ENCODE measurements at regions not wholly inside any gene's neighbourhood (a gene's known extent, or its start where the extent isn't known, plus 50 kb on each side); places are given as distances from the start of the nearest gene placed in this dataset.

DNA sequence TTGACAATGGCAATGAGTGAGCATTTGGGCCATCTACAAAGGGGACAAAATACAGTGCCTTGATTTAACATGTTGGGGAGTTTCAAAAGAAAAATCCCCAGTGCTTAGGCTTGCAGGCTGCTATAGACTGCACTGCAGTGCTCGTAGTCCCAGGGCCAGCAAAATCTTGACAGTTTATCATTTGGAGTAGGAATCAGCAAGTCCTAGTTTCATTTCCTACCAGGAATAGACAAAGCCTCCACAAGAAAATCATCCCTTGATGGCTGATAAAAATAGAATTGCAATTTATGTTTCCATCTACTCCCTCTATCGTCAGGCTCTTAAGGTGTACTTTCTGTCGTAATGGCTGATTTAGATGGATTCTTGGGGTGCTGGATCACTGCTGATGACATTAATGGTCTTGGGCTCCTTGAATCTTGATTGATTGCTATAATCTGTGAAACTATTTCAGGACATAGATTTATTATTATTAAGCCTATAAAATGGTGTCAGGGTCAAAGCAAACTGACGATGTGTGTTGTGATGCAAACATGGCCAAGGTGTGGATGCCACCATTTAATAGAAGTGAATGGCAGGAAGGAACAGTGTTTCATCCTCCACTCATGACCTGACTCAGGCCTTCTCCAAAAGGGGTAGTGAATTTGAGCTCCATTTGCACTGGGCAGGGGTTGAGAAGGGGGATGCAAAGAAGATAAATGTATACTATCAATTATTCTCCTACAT, 171.7 kb downstream of the PIK3R1 start:
- H3K27ac ChIP-seq, result no peak overlapping the region
- no peaks in the 10 kb centered on the region for H3K4me1 ChIP-seq
- TF ChIP-seq POLR2A (IDR thresholded peaks at IDR 0.05) (no peak), CTCF (IDR thresholded peaks at IDR 0.05) (no peak)
- H3K27me3 ChIP-seq, result no peaks in the 10 kb centered on the region
- ATAC-seq (no peak), DNase-seq (no peak)
- no peaks in the 10 kb centered on the region for H3K36me3 ChIP-seq (replicated peaks in 1 of 2; ENCODE audit: insufficient read depth in 1 of 2, low read depth in 2 of 2)
- 94 to 95% methylated on average over 4 of the region's 4 CpGs for WGBS, 2 donors
- intact Hi-C loops (cut with DNase I), result no loop called here
- no peaks in the 10 kb centered on the region for H3K9me3 ChIP-seq
- no peak overlapping the region for H3K4me3 ChIP-seq

- no peaks in the 10 kb centered on the region for H3K4me1 ChIP-seq
- intact Hi-C loops (cut with DNase I), result no loop called here
- DNase-seq (no peak), ATAC-seq (no peak)
- H3K9me3 ChIP-seq, result no peaks in the 10 kb centered on the region
- H3K4me3 ChIP-seq, result no peak overlapping the region
- WGBS, 2 donors, result 60 to 71% methylated on average over 3 of the region's 3 CpGs
- H3K27me3 ChIP-seq, result no peaks in the 10 kb centered on the region
- TF ChIP-seq POLR2A (IDR thresholded peaks at IDR 0.05) (no peak), CTCF (IDR thresholded peaks at IDR 0.05) (no peak)
- no peak overlapping the region for H3K27ac ChIP-seq
- no peaks in the 10 kb centered on the region for H3K36me3 ChIP-seq (replicated peaks in 1 of 2; ENCODE audit: insufficient read depth in 1 of 2, low read depth in 2 of 2)
Measured at GRCh38 chr5:68389618-68390017, 174.1 kb downstream of the PIK3R1 start.

DNA sequence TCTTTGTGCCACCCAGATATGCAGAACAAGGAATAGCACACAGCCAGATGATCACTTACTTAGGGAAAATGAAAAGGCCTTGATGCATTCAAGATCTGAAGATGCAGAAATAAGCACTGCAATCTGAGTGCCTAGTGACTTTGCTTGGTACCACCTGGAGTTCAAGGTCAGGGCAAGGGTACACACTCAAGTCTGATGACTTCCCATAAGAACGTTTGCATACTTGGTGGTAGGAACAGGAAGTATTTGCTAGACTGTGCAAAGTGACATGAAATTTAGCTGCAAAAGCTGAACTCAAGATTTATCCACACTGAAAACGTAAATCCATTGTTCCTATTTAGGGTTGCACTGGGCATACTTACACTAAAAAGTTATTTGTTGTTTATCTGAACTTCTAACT, 177.1 kb downstream of the PIK3R1 start:
- 32 to 43% methylated on average over 2 of the region's 2 CpGs for WGBS, 2 donors
- H3K4me1 ChIP-seq, result peaks cover 19% of the 10 kb centered on the region
- no peaks in the 10 kb centered on the region for H3K9me3 ChIP-seq
- DNase-seq (no peak), ATAC-seq (no peak)
- H3K27me3 ChIP-seq, result no peaks in the 10 kb centered on the region
- intact Hi-C loops (cut with DNase I), result no loop called here
- TF ChIP-seq POLR2A (IDR thresholded peaks at IDR 0.05) (no peak), CTCF (IDR thresholded peaks at IDR 0.05) (no peak)
- no peaks in the 10 kb centered on the region for H3K36me3 ChIP-seq (replicated peaks in 1 of 2; ENCODE audit: insufficient read depth in 1 of 2, low read depth in 2 of 2)
- H3K4me3 ChIP-seq, result no peak overlapping the region
- H3K27ac ChIP-seq, result no peak overlapping the region

DNA sequence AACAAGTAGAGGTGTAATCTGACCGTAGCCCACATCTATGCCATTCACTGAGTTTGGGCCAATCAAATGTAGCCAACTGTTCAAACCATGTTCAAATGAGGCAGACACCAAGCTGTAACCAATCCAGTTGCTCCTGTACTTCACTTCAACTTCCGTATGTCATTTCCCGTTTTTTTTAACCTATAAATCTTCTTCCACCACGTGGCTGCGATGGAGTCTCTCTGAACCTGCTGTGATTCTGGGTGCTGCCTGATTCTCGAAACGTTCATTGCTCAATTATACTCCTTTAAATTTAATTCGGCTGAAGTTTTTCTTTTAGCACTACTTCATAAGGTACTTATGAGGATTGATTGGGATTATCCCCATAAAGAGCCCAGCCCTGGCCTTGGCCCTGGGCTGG, 179.7 kb downstream of the PIK3R1 start:
- Histone ChIP-seq H3K36me3 (replicated peaks in 1 of 2; ENCODE audit: insufficient read depth in 1 of 2, low read depth in 2 of 2) (no peaks in the 10 kb centered on the region), H3K27ac (peak overlapping the region; percentile 34 to 78 (median 71)), H3K4me3 (no peak overlapping the region), H3K9me3 (no peaks in the 10 kb centered on the region), H3K4me1 (peaks cover 19% of the 10 kb centered on the region), H3K27me3 (no peaks in the 10 kb centered on the region)
- DNase-seq (no peak), ATAC-seq (no peak)
- TF ChIP-seq CTCF (IDR thresholded peaks at IDR 0.05), result no peak
- intact Hi-C loops (cut with DNase I), result no loop called here
- WGBS, 2 donors, result 91 to 94% methylated on average over 8 of the region's 8 CpGs

- H3K27ac ChIP-seq, result peak overlapping the region; percentile 34 to 78 (median 71)
- H3K27me3 ChIP-seq, result no peaks in the 10 kb centered on the region
- H3K36me3 ChIP-seq (replicated peaks in 1 of 2; ENCODE audit: insufficient read depth in 1 of 2, low read depth in 2 of 2), result no peaks in the 10 kb centered on the region
- H3K4me1 ChIP-seq, result peaks cover 19% of the 10 kb centered on the region
- DNase-seq (peak; percentile 25 to 75 (median 48)), ATAC-seq (peak; percentile 85)
- no peak for TF ChIP-seq CTCF (IDR thresholded peaks at IDR 0.05)
- TF ChIP-seq POLR2A (IDR thresholded peaks at IDR 0.05), result no peak
- intact Hi-C loops (cut with DNase I), result no loop called here
- no peaks in the 10 kb centered on the region for H3K9me3 ChIP-seq
- H3K4me3 ChIP-seq, result no peak overlapping the region
- WGBS, 2 donors, result 24 to 36% methylated on average over 2 of the region's 2 CpGs
Measured at GRCh38 chr5:68395926-68396511, 180.5 kb downstream of the PIK3R1 start.
